H9 (cell line): ENCODE measurements at regions not wholly inside any gene's neighbourhood (a gene's known extent, or its start where the extent isn't known, plus 50 kb on each side); places are given as distances from the start of the nearest gene placed in this dataset.

Source experiments
- DNase-seq: peaks from one replicate; pipeline ENCODE4 v3.0.0-alpha.2; 2017
- H2AFZ ChIP-seq: one replicate; pipeline ENCODE4 v1.6.1; 2013; ENCODE audit warnings: mild to moderate bottlenecking, low read length, control low read depth, moderate library complexity
- H2AK5ac ChIP-seq: 2 replicates; pipeline ENCODE4 v1.6.1; 2013; ENCODE audit warnings: low read length, control low read depth, mixed read lengths; ENCODE audit not compliant: insufficient read length
- H2BK120ac ChIP-seq: one replicate; pipeline ENCODE4 v1.6.1; 2013; ENCODE audit warnings: low read depth, mild to moderate bottlenecking, low read length, control low read depth, inconsistent platforms; ENCODE audit not compliant: poor library complexity, severe bottlenecking
- H2BK12ac ChIP-seq: 2 replicates; pipeline ENCODE4 v1.6.1; 2013; ENCODE audit warnings: low read length, control low read depth, mixed read lengths, low read depth; ENCODE audit not compliant: insufficient read length
- H2BK15ac ChIP-seq: 2 replicates; pipeline ENCODE4 v1.6.1; 2013; ENCODE audit warnings: low read depth, low read length, control low read depth
- H2BK20ac ChIP-seq: one replicate; pipeline ENCODE4 v1.6.1; 2013; ENCODE audit warnings: low read depth, mild to moderate bottlenecking, low read length, control low read depth, inconsistent platforms; ENCODE audit not compliant: poor library complexity, severe bottlenecking
- H2BK5ac ChIP-seq: 2 replicates; pipeline ENCODE4 v1.6.1; 2013; ENCODE audit warnings: low read length, control low read depth, mixed read lengths; ENCODE audit not compliant: insufficient read length
- H3K14ac ChIP-seq: 2 replicates; pipeline ENCODE4 v1.6.1; 2013; ENCODE audit warnings: low read length, control low read depth; ENCODE audit not compliant: insufficient read depth
- H3K18ac ChIP-seq: 2 replicates; pipeline ENCODE4 v1.6.1; 2013; ENCODE audit warnings: low read depth, mild to moderate bottlenecking, mixed read lengths, low read length, control low read depth; ENCODE audit not compliant: insufficient read length
- H3K23ac ChIP-seq: 2 replicates; pipeline ENCODE4 v1.6.1; 2013; ENCODE audit warnings: low read length, control low read depth, mixed read lengths, low read depth; ENCODE audit not compliant: insufficient read length
- H3K23me2 ChIP-seq: 2 replicates; pipeline ENCODE4 v1.6.1; 2013; ENCODE audit warnings: low read depth, mild to moderate bottlenecking, mixed read lengths, low read length, control low read depth; ENCODE audit not compliant: insufficient read length, poor library complexity, severe bottlenecking
- H3K27ac ChIP-seq: 2 replicates; pipeline ENCODE4 v1.5.1; 2013; ENCODE audit warnings: low read length, control low read depth, mixed read lengths, low read depth; ENCODE audit not compliant: insufficient read length
- H3K27me3 ChIP-seq: 2 replicates; pipeline ENCODE4 v1.6.1; 2013; ENCODE audit warnings: low read length, control low read depth, inconsistent platforms; ENCODE audit not compliant: insufficient read depth
- H3K4ac ChIP-seq: 2 replicates; pipeline ENCODE4 v1.6.1; 2013; ENCODE audit warnings: low read depth, mild to moderate bottlenecking, control low read depth, inconsistent platforms, low read length, moderate library complexity
- H3K4me1 ChIP-seq: 2 replicates; pipeline ENCODE4 v1.6.1; 2013; ENCODE audit warnings: low read length, control low read depth, inconsistent platforms; ENCODE audit not compliant: insufficient read depth
- H3K4me2 ChIP-seq: 2 replicates; pipeline ENCODE4 v1.6.1; 2013; ENCODE audit warnings: low read length, control low read depth, mixed read lengths; ENCODE audit not compliant: insufficient read length, insufficient read depth
- H3K56ac ChIP-seq: 2 replicates; pipeline ENCODE4 v1.6.1; 2013; ENCODE audit warnings: low read depth, mild to moderate bottlenecking, mixed read lengths, low read length, control low read depth; ENCODE audit not compliant: insufficient read length
- H3K79me1 ChIP-seq: 2 replicates; pipeline ENCODE4 v1.6.1; 2013; ENCODE audit warnings: low read depth, mild to moderate bottlenecking, moderate library complexity, low read length, control low read depth, inconsistent platforms; ENCODE audit not compliant: insufficient read depth, poor library complexity, severe bottlenecking
- H3K79me2 ChIP-seq: 2 replicates; pipeline ENCODE4 v1.6.1; 2013; ENCODE audit warnings: low read length, control low read depth, inconsistent platforms; ENCODE audit not compliant: insufficient read depth
- H3K9ac ChIP-seq: 2 replicates; pipeline ENCODE4 v1.6.1; 2013; ENCODE audit warnings: low read length, control low read depth, mixed read lengths; ENCODE audit not compliant: insufficient read length; ENCODE audit errors: extremely low read depth
- H3K9me3 ChIP-seq: one replicate; pipeline ENCODE4 v1.6.1; 2013; ENCODE audit warnings: low read depth, low read length, inconsistent platforms; ENCODE audit not compliant: control insufficient read depth
- H3T11ph ChIP-seq: one replicate; pipeline ENCODE4 v1.6.1; 2013; ENCODE audit warnings: mild to moderate bottlenecking, low read length, control low read depth, inconsistent platforms
- H4K20me1 ChIP-seq: one replicate; pipeline ENCODE4 v1.6.1; 2013; ENCODE audit not compliant: control insufficient read depth, insufficient read length, insufficient read depth
- H4K5ac ChIP-seq: 2 replicates; pipeline ENCODE4 v1.6.1; 2013; ENCODE audit warnings: low read depth, mild to moderate bottlenecking, mixed read lengths, low read length, control low read depth; ENCODE audit not compliant: insufficient read length
- H4K8ac ChIP-seq: replicated peaks from 2 replicates; pipeline ENCODE4 v1.6.1; 2013; ENCODE audit warnings: low read length, control low read depth, mixed read lengths, low read depth; ENCODE audit not compliant: insufficient read length
- H4K91ac ChIP-seq: 2 replicates; pipeline ENCODE4 v1.6.1; 2013; ENCODE audit warnings: low read depth, mild to moderate bottlenecking, moderate library complexity, mixed read lengths, low read length, control low read depth; ENCODE audit not compliant: insufficient read length
- H3K27ac Mint-ChIP-seq, 3 experiments: 2 replicates in 2 of 3; 3 replicates in 1 of 3; pipeline ENCODE4 v1.8.0; 2020 to 2021; ENCODE audit warnings: mixed read lengths in 3 of 3, mild to moderate bottlenecking in 1 of 3, moderate library complexity in 1 of 3
- H3K27me3 Mint-ChIP-seq: 2 replicates; pipeline ENCODE4 v1.8.0; 2021; ENCODE audit warnings: low read depth, mild to moderate bottlenecking, moderate library complexity, mixed read lengths
- H3K36me3 Mint-ChIP-seq, 3 experiments: 2 replicates in 2 of 3; 3 replicates in 1 of 3; pipeline ENCODE4 v1.8.0; 2020 to 2021; ENCODE audit warnings: low read depth in 3 of 3, mixed read lengths in 3 of 3; ENCODE audit not compliant: insufficient read depth in 1 of 3
- H3K4me1 Mint-ChIP-seq, 2 experiments: 2 replicates each; pipeline ENCODE4 v1.8.0; 2020; ENCODE audit warnings: mixed read lengths in 2 of 2
- H3K4me3 Mint-ChIP-seq, 2 experiments: 2 replicates in 1 of 2; 3 replicates in 1 of 2; pipeline ENCODE4 v1.8.0; 2020 to 2021; ENCODE audit warnings: mild to moderate bottlenecking in 2 of 2, mixed read lengths in 2 of 2, moderate library complexity in 1 of 2
- H3K9me3 Mint-ChIP-seq, 2 experiments: 2 replicates in 1 of 2; 3 replicates in 1 of 2; pipeline ENCODE4 v1.8.0; 2020; ENCODE audit warnings: mild to moderate bottlenecking in 2 of 2, mixed read lengths in 2 of 2, moderate library complexity in 1 of 2
- WGBS: extraction: QIAGEN DNeasy Blood & Tissue Kit; methylation state at CpG from one replicate; pipeline ENCODE4 v1.1.7; 2013; ENCODE audit warnings: missing lambda C conversion rate, low lambda C conversion rate, mixed read lengths; ENCODE audit not compliant: insufficient read length; ENCODE audit errors: extremely low coverage; 5-methylcytosine and 5-hydroxymethylcytosine counted together
- TF ChIP-seq, protein P1 (sequence below): fragments of 200-600 bp; sonication (generic); conservative IDR thresholded peaks from 3 replicates; pipeline ENCODE4 v1.8.0; 2021; ENCODE audit warnings: antibody characterized with exemption, mild to moderate bottlenecking

DNA sequence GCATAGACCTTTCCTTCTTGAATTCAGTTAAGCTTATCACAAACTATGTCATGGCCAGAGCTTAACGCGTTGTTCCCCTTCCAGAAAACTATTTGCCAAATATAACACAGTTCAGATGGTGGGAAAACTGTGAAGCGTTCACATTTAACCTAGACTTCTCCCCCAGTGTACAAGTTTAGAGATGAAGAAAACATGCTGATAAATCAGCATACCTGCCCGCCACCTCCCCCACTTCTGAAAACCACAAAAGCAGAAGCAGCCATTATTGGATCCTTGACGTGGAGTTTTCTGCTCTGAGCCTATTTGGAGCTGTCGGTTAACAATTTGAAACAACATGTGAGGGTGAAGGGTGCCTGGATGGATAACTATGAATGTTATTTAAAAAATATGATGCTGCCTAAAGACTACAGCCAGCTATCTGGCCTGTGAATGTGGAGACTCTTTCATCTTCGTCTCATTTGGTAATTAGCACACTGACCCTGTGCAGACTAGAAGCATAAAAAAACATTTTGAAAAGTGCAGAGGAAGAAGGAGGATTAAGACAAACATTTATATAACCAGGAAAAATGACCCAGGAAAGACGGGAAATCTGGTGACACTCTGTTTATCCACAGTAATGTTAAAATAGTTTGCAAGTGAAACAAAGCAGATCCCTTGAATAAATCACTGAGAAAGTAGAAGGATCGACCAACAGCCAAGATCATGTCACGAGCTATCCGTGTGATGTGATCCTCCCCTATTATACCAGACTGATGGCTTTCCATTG is 408.2 kb downstream of the AEBP2 start:
- H3K27ac Mint-ChIP-seq, result no peak overlapping the region; a peak in 1 of 7 replicates

More for the DNA sequence above, 408.2 kb downstream of the AEBP2 start:
- H4K8ac ChIP-seq, result no peak overlapping the region
- H4K20me1 ChIP-seq, result no peaks in the 10 kb centered on the region
- H2AK5ac ChIP-seq, result no peak overlapping the region
- no peak overlapping the region for H2BK20ac ChIP-seq
- H2BK15ac ChIP-seq, result no peak overlapping the region
- no peak overlapping the region for H3K18ac ChIP-seq
- no peak overlapping the region for H3K4me2 ChIP-seq
- no peak overlapping the region for H2BK120ac ChIP-seq
- no peak overlapping the region for H3K14ac ChIP-seq
- no peak for DNase-seq
- no peak overlapping the region for H2BK5ac ChIP-seq
- peaks cover 3% of the 10 kb centered on the region in 2 experiments; a peak in 3 of 5 replicates for H3K9me3 Mint-ChIP-seq
- no peak overlapping the region for H3T11ph ChIP-seq
- H3K23ac ChIP-seq, result no peak overlapping the region
- no peak overlapping the region for H3K4me3 Mint-ChIP-seq
- H3K9ac ChIP-seq, result no peak overlapping the region
- no peaks in the 10 kb centered on the region for H3K9me3 ChIP-seq
- no peaks in the 10 kb centered on the region for H3K27me3 Mint-ChIP-seq
- H3K79me2 ChIP-seq, result no peaks in the 10 kb centered on the region
- no peak overlapping the region for H3K27ac ChIP-seq
- H3K4me1 Mint-ChIP-seq, result peaks cover 0 to 6% of the 10 kb centered on the region in 2 experiments; a peak in 2 of 4 replicates
- no CpG with 5 or more reads among the region's 11 CpGs for WGBS
- no peak overlapping the region for H2AFZ ChIP-seq
- H3K36me3 Mint-ChIP-seq, result peaks cover 0 to 4% (median 0%) of the 10 kb centered on the region in 3 experiments; a peak in 1 of 7 replicates
- no peak overlapping the region for H3K4ac ChIP-seq
- H3K4me1 ChIP-seq, result no peaks in the 10 kb centered on the region
- no peak overlapping the region for H2BK12ac ChIP-seq
- no peaks in the 10 kb centered on the region for H3K23me2 ChIP-seq
- TF ChIP-seq, protein P1, sequence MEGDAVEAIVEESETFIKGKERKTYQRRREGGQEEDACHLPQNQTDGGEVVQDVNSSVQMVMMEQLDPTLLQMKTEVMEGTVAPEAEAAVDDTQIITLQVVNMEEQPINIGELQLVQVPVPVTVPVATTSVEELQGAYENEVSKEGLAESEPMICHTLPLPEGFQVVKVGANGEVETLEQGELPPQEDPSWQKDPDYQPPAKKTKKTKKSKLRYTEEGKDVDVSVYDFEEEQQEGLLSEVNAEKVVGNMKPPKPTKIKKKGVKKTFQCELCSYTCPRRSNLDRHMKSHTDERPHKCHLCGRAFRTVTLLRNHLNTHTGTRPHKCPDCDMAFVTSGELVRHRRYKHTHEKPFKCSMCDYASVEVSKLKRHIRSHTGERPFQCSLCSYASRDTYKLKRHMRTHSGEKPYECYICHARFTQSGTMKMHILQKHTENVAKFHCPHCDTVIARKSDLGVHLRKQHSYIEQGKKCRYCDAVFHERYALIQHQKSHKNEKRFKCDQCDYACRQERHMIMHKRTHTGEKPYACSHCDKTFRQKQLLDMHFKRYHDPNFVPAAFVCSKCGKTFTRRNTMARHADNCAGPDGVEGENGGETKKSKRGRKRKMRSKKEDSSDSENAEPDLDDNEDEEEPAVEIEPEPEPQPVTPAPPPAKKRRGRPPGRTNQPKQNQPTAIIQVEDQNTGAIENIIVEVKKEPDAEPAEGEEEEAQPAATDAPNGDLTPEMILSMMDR, result no peak
- H3K27me3 ChIP-seq, result no peaks in the 10 kb centered on the region
- no peak overlapping the region for H4K5ac ChIP-seq
- H3K79me1 ChIP-seq, result no peaks in the 10 kb centered on the region
- H4K91ac ChIP-seq, result no peak overlapping the region
- no peak overlapping the region for H3K56ac ChIP-seq
